ENCODE measurements at regions not wholly inside any gene's neighbourhood (a gene's known extent, or its start where the extent isn't known, plus 50 kb on each side); places are given as distances from the start of the nearest gene placed in this dataset.

- TF ChIP-seq CTCF (conservative IDR thresholded peaks at IDR 0.05 in 1 of 2, IDR thresholded peaks at IDR 0.05 in 1 of 2; ENCODE audit: low read depth in 1 of 2, low read length in 2 of 2) (no peak), EZH2 (IDR thresholded peaks at IDR 0.05; ENCODE audit: low read length, missing control alignments) (no peak)
Observed at GRCh38 chr15:24901409-24901808, 53.4 kb upstream of the SNRPN start.
